Osteoblast (primary cell): ENCODE measurements at regions not wholly inside any gene's neighbourhood (a gene's known extent, or its start where the extent isn't known, plus 50 kb on each side); places are given as distances from the start of the nearest gene placed in this dataset.

Source experiments
- DNase-seq: peaks from one replicate; pipeline ENCODE4 v3.0.0; 2011; ENCODE audit warnings: low spot score, mixed read lengths; ENCODE audit not compliant: insufficient read length; ENCODE audit errors: missing footprints
- H2AFZ ChIP-seq: 2 replicates; pipeline ENCODE4 v1.6.0; 2011; ENCODE audit warnings: mild to moderate bottlenecking, low read length
- H3K27ac ChIP-seq: 2 replicates; pipeline ENCODE4 v1.5.1; 2011; ENCODE audit warnings: mild to moderate bottlenecking, low read depth, low read length, moderate library complexity
- H3K27me3 ChIP-seq: 2 replicates; pipeline ENCODE4 v1.6.0; 2012; ENCODE audit warnings: mild to moderate bottlenecking, control low read depth, inconsistent platforms, low read length, moderate library complexity; ENCODE audit not compliant: insufficient read depth
- H3K36me3 ChIP-seq: 2 replicates; pipeline ENCODE4 v1.5.1; 2011; ENCODE audit warnings: mild to moderate bottlenecking, low read length, control low read depth, moderate library complexity; ENCODE audit not compliant: insufficient read depth
- H3K4me1 ChIP-seq: 2 replicates; pipeline ENCODE4 v1.5.1; 2011; ENCODE audit warnings: mild to moderate bottlenecking, low read length, control low read depth, moderate library complexity; ENCODE audit not compliant: insufficient read depth
- H3K4me2 ChIP-seq: 2 replicates; pipeline ENCODE4 v1.6.0; 2011; ENCODE audit warnings: mild to moderate bottlenecking, low read length; ENCODE audit not compliant: insufficient read depth
- H3K4me3 ChIP-seq: fragments of 200-600 bp; sonication (generic); 3 replicates; pipeline ENCODE4 v1.5.1; 2012; ENCODE audit warnings: mild to moderate bottlenecking, low read length, inconsistent platforms; ENCODE audit not compliant: insufficient read depth
- H3K79me2 ChIP-seq: 2 replicates; pipeline ENCODE4 v1.6.0; 2012; ENCODE audit warnings: mild to moderate bottlenecking, low read length, control low read depth, inconsistent platforms; ENCODE audit not compliant: insufficient read depth
- H3K9me3 ChIP-seq: 2 replicates; pipeline ENCODE4 v1.5.1; 2011; ENCODE audit warnings: low read depth, low read length, control low read depth
- H4K20me1 ChIP-seq: 2 replicates; pipeline ENCODE4 v1.6.0; 2012; ENCODE audit warnings: mild to moderate bottlenecking, low read length, control low read depth; ENCODE audit not compliant: insufficient read depth
- CTCF ChIP-seq: IDR thresholded peaks from 2 replicates; pipeline ENCODE4 v1.5.1; 2011; ENCODE audit warnings: mild to moderate bottlenecking, low read depth, low read length, moderate library complexity; ENCODE audit errors: extremely low read depth

DNA sequence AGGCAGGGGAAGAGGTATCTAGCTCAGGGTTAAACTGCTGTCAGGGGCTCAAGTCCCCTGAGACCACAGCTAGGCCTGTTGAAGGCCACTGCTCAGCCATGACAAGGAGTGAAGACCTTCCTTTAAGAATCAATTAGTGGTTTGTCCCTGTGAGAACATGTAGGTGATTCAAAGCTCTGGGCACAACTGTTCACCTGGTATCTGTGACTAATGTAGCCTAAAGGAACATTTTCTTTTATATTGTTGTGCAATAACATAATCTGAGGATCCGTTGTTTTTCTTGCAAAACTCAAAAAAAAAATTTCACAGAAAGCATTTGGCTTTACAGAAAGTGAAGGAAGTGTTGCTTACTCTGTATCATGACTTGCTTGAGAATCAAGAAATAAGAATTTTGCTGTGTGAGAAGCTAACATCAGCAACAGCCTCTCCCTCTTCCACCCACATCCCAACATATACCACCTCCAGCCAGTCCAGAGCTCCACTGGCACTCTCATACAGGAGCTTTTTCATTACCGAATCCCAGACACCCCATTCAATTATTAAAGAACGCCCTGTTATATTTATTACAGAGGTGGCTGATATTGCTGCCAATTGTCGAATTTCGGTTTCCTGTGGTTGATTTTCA lies 807.0 kb downstream of the TLE4 start:
- Histone ChIP-seq H3K4me1 (no peaks in the 10 kb centered on the region), H3K27ac (no peak overlapping the region), H3K36me3 (no peaks in the 10 kb centered on the region), H3K27me3 (no peaks in the 10 kb centered on the region), H3K4me2 (no peak overlapping the region), H3K79me2 (no peaks in the 10 kb centered on the region), H3K4me3 (no peak overlapping the region), H3K9me3 (no peaks in the 10 kb centered on the region), H2AFZ (no peak overlapping the region), H4K20me1 (no peaks in the 10 kb centered on the region)
- no peak for TF ChIP-seq CTCF
- DNase-seq, result no peak

DNA sequence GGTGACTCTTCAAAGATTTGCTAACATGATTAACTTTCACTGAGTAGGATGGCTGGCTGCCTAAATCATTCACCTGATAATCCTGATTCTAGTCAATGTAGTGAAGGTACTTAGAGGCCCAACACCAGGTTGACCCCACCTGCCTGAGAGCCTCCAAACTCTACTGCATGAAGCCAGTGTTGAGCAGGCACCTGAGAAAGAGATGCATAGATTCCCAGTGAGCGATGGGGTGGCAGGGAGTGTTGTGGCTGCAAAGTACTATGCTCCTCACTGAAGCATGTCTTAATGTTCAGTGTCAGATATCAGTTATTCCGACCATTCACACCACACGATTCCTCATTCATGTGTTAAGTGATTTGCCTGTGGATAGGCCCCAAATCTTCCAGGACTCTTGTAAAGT lies 804.4 kb downstream of the TLE4 start:
- Histone ChIP-seq H4K20me1 (no peaks in the 10 kb centered on the region), H3K36me3 (no peaks in the 10 kb centered on the region), H3K4me2 (no peak overlapping the region), H3K27ac (no peak overlapping the region), H3K4me3 (no peak overlapping the region), H3K79me2 (no peaks in the 10 kb centered on the region), H2AFZ (no peak overlapping the region), H3K27me3 (no peaks in the 10 kb centered on the region), H3K9me3 (no peaks in the 10 kb centered on the region), H3K4me1 (no peaks in the 10 kb centered on the region)
- TF ChIP-seq CTCF, result no peak
- DNase-seq, result no peak

DNA sequence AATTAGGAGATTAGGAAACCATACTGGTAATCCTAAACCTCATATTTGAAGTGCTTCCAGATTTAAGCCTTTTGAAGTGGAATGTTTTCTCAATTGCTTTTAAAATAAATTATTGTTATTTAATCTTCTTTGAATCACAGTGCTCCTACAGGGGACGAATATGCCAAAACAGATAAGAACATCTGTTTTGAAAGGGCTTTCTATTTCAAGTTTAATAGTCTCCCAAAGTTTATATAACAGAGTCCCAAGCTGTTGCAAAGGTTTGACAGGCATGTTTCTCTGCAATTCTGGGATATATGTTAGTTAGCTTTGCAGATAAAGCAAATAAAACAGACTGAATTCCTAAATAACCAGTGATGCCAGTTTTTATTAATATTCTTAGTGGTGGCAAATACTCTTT lies 803.7 kb downstream of the TLE4 start:
- TF ChIP-seq CTCF, result no peak
- no peak for DNase-seq
- no peak overlapping the region for H3K4me3 ChIP-seq
- H4K20me1 ChIP-seq, result no peaks in the 10 kb centered on the region
- no peaks in the 10 kb centered on the region for H3K36me3 ChIP-seq
- H2AFZ ChIP-seq, result no peak overlapping the region
- H3K4me2 ChIP-seq, result no peak overlapping the region
- H3K79me2 ChIP-seq, result no peaks in the 10 kb centered on the region
- no peak overlapping the region for H3K27ac ChIP-seq
- H3K9me3 ChIP-seq, result no peaks in the 10 kb centered on the region
- H3K4me1 ChIP-seq, result no peaks in the 10 kb centered on the region
- no peaks in the 10 kb centered on the region for H3K27me3 ChIP-seq

GRCh38 chr9:80369641-80370040 lies 797.9 kb downstream of the TLE4 start:
- no peaks in the 10 kb centered on the region for H3K27me3 ChIP-seq
- H3K36me3 ChIP-seq, result no peaks in the 10 kb centered on the region
- no peak overlapping the region for H2AFZ ChIP-seq
- H3K4me1 ChIP-seq, result no peaks in the 10 kb centered on the region
- H3K4me2 ChIP-seq, result no peak overlapping the region
- H3K79me2 ChIP-seq, result no peaks in the 10 kb centered on the region
- no peaks in the 10 kb centered on the region for H4K20me1 ChIP-seq
- peaks cover 2% of the 10 kb centered on the region for H3K9me3 ChIP-seq
- H3K4me3 ChIP-seq, result no peak overlapping the region
- no peak overlapping the region for H3K27ac ChIP-seq
- TF ChIP-seq CTCF, result no peak
- DNase-seq, result no peak
